ENCODE measurements at regions not wholly inside any gene's neighbourhood (a gene's known extent, or its start where the extent isn't known, plus 50 kb on each side); places are given as distances from the start of the nearest gene placed in this dataset.

GRCh38 chr5:143582176-143582575, 178.7 kb upstream of the NR3C1 start:
- no peaks in the 10 kb centered on the region for H3K36me3 ChIP-seq (replicated peaks; ENCODE audit: low read depth, low read length)
- no peak overlapping the region for H3K4me3 ChIP-seq (ENCODE audit: low read length)
- no peak overlapping the region for H3K9ac ChIP-seq (ENCODE audit: low read length)
- no peaks in the 10 kb centered on the region for H4K20me1 ChIP-seq (ENCODE audit: insufficient read depth, low read length)
- TF ChIP-seq CTCF (IDR thresholded peaks at IDR 0.05; ENCODE audit: low read depth, low read length) (no peak), EZH2phosphoT487 (IDR thresholded peaks at IDR 0.05; ENCODE audit: low read depth) (no peak)
- no peaks in the 10 kb centered on the region for H3K79me2 ChIP-seq (ENCODE audit: low read length)
- H3K4me1 ChIP-seq (ENCODE audit: low read length), result peaks cover 34% of the 10 kb centered on the region
- no peak overlapping the region for H3K27ac ChIP-seq (ENCODE audit: low read length)
- H3K4me2 ChIP-seq (ENCODE audit: low read length), result peak overlapping the region; percentile 57; the same call in 1 of the 2 replicates
- no peaks in the 10 kb centered on the region for H3K9me3 ChIP-seq (ENCODE audit: insufficient read depth, low read length)
- H2AFZ ChIP-seq (ENCODE audit: low read depth, low read length), result no peak overlapping the region
- H3K27me3 ChIP-seq (ENCODE audit: low read depth, low read length), result no peaks in the 10 kb centered on the region

GRCh38 chr5:143581649-143582048, 178.2 kb upstream of the NR3C1 start:
- no peaks in the 10 kb centered on the region for H3K9me3 ChIP-seq (ENCODE audit: insufficient read depth, low read length)
- no peak overlapping the region for H3K4me3 ChIP-seq (ENCODE audit: low read length)
- H3K27ac ChIP-seq (ENCODE audit: low read length), result no peak overlapping the region
- TF ChIP-seq EZH2phosphoT487 (IDR thresholded peaks at IDR 0.05; ENCODE audit: low read depth), result no peak
- TF ChIP-seq CTCF (IDR thresholded peaks at IDR 0.05; ENCODE audit: low read depth, low read length), result no peak
- no peak overlapping the region for H3K4me2 ChIP-seq (ENCODE audit: low read length)
- H3K4me1 ChIP-seq (ENCODE audit: low read length), result peaks cover 33% of the 10 kb centered on the region
- no peaks in the 10 kb centered on the region for H4K20me1 ChIP-seq (ENCODE audit: insufficient read depth, low read length)
- no peaks in the 10 kb centered on the region for H3K36me3 ChIP-seq (replicated peaks; ENCODE audit: low read depth, low read length)
- no peaks in the 10 kb centered on the region for H3K27me3 ChIP-seq (ENCODE audit: low read depth, low read length)
- no peak overlapping the region for H3K9ac ChIP-seq (ENCODE audit: low read length)
- H3K79me2 ChIP-seq (ENCODE audit: low read length), result no peaks in the 10 kb centered on the region
- H2AFZ ChIP-seq (ENCODE audit: low read depth, low read length), result no peak overlapping the region

GRCh38 chr5:143581147-143581546, 177.7 kb upstream of the NR3C1 start:
- Histone ChIP-seq H3K4me2 (ENCODE audit: low read length) (no peak overlapping the region), H3K4me3 (ENCODE audit: low read length) (no peak overlapping the region), H3K36me3 (replicated peaks; ENCODE audit: low read depth, low read length) (no peaks in the 10 kb centered on the region), H3K79me2 (ENCODE audit: low read length) (no peaks in the 10 kb centered on the region), H3K9me3 (ENCODE audit: insufficient read depth, low read length) (no peaks in the 10 kb centered on the region), H3K9ac (ENCODE audit: low read length) (no peak overlapping the region), H3K27me3 (ENCODE audit: low read depth, low read length) (no peaks in the 10 kb centered on the region), H2AFZ (ENCODE audit: low read depth, low read length) (no peak overlapping the region), H3K4me1 (ENCODE audit: low read length) (peaks cover 27% of the 10 kb centered on the region), H3K27ac (ENCODE audit: low read length) (no peak overlapping the region), H4K20me1 (ENCODE audit: insufficient read depth, low read length) (no peaks in the 10 kb centered on the region)
- TF ChIP-seq EZH2phosphoT487 (IDR thresholded peaks at IDR 0.05; ENCODE audit: low read depth) (no peak), CTCF (IDR thresholded peaks at IDR 0.05; ENCODE audit: low read depth, low read length) (no peak)

- Histone ChIP-seq H3K79me2 (ENCODE audit: low read length) (no peaks in the 10 kb centered on the region), H3K36me3 (replicated peaks; ENCODE audit: low read depth, low read length) (no peaks in the 10 kb centered on the region), H3K4me2 (ENCODE audit: low read length) (no peak overlapping the region), H2AFZ (ENCODE audit: low read depth, low read length) (no peak overlapping the region), H4K20me1 (ENCODE audit: insufficient read depth, low read length) (no peaks in the 10 kb centered on the region), H3K9ac (ENCODE audit: low read length) (no peak overlapping the region), H3K9me3 (ENCODE audit: insufficient read depth, low read length) (no peaks in the 10 kb centered on the region), H3K4me1 (ENCODE audit: low read length) (peaks cover 29% of the 10 kb centered on the region), H3K4me3 (ENCODE audit: low read length) (no peak overlapping the region), H3K27ac (ENCODE audit: low read length) (no peak overlapping the region), H3K27me3 (ENCODE audit: low read depth, low read length) (no peaks in the 10 kb centered on the region)
- TF ChIP-seq CTCF (IDR thresholded peaks at IDR 0.05; ENCODE audit: low read depth, low read length) (no peak), EZH2phosphoT487 (IDR thresholded peaks at IDR 0.05; ENCODE audit: low read depth) (no peak)
Measured at GRCh38 chr5:143576711-143577484, 173.4 kb upstream of the NR3C1 start.
